ENCODE measurements at regions not wholly inside any gene's neighbourhood (a gene's known extent, or its start where the extent isn't known, plus 50 kb on each side); places are given as distances from the start of the nearest gene placed in this dataset.

DNA sequence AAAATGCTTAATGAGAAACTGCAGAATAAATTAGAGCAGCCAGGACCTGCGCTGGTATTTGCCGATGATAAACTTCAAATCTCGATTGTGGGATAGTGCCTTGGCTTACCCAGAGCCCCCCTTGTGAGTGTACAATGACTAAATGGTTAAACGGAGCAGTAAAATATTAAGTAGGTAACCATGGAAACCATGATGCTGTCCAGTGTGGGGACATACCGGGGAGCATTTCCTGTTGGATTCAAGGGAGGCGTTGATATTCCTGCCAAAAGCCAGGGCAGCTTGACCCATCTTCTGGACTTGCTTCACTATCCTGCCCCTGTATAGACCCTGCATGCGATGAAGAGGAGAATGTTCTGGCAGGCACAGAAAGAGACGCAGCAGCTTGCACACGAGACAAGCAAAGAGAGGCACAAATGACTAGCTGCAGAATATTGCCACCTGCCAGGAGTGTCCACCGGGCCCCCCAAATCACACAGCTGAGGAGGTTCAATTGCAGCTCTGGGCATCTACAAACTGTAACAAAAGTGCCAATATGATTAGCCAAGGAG, 255.3 kb upstream of the TSHZ3 start:
- H3K27ac Mint-ChIP-seq: no peak overlapping the region
- H3K36me3 Mint-ChIP-seq: no peaks in the 10 kb centered on the region
- H3K27me3 Mint-ChIP-seq: peaks cover 1% of the 10 kb centered on the region
- no peaks in the 10 kb centered on the region for H3K4me1 Mint-ChIP-seq
- H3K4me3 Mint-ChIP-seq: no peak overlapping the region
- no peaks in the 10 kb centered on the region for H3K9me3 Mint-ChIP-seq

DNA sequence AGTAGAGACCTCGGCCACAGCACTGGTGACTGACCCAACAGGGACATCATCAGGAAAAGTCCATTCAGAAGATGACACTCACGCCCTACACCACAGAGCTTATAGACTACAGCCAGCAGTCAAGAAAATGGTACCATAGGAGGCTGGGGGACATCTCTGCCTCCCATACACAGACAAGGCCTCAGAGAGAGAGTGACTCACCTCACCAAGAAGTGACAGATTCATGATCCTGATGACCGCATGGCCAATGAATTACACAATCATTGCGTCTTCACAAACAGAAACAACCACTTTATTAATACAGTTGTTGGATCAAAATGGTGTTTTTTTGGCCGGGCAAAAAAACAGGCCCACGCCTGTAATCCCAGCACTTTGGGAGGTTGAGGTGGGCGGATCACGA, 260.8 kb upstream of the TSHZ3 start:
- Mint-ChIP-seq H3K27ac (no peak overlapping the region), H3K9me3 (no peaks in the 10 kb centered on the region), H3K27me3 (peaks cover 1% of the 10 kb centered on the region), H3K4me1 (no peaks in the 10 kb centered on the region), H3K4me3 (no peak overlapping the region), H3K36me3 (no peaks in the 10 kb centered on the region)

DNA sequence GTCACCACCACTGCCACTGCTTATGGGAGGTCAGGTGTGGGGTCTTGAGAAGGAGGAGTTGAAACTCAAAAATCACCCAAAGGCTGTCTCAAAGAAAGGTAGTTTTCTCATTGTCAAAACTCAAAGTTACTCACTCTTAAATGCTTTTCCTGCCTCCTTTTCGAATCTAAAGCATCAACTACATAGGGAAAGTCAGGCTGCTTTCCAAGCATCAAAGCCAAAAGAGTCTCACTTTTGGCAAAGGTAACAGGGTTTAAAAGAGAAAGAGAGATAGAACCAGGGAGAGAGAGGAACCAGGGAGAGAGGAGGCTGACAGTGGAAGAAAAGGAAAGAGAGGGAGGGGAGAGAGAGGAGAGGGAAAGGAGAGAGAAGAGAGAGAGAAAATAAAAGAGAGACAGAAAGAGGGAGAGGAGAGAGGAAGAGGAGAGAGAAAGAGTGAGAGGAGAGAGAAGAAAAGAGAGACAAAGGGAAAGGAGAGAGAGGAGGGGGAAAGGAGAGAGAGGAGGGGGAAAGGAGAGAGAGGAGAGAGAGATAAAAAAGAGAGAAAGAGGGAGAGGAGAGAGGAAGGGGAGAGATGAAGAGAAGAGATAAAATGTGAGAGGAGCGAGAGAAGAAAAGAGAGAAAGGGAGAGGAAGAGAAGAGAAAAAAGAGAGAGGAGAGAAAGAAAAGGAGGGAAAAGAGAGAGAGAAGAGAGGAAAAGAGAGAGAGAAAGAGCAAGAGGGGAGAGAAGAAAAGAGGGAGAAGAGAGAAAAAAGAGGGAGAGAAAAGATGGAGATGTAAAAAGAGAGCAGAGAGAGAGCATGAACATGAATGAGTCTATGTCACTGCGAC, 262.0 kb upstream of the TSHZ3 start:
- Mint-ChIP-seq H3K4me3 (no peak overlapping the region), H3K27me3 (peaks cover 1% of the 10 kb centered on the region), H3K4me1 (no peaks in the 10 kb centered on the region), H3K9me3 (no peaks in the 10 kb centered on the region), H3K36me3 (no peaks in the 10 kb centered on the region), H3K27ac (no peak overlapping the region)

DNA sequence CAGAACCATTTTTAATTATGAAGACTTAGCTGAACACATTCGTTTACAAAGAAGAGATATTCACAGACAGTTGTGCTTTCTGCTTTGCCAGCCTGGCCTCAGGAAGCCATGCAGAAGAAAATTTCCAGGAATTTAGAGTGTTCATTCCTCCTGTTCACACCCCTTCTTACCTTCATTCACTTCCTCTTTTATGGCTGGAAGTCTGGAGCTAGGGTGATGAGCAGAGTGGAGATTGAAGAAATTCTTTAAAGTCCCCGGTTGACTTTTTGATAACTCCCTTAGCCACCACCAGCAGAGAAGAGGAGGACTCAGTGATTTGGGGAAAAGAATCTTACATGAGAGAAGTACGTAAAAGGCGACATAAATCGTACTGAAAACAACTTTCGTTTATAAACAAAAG, 263.6 kb upstream of the TSHZ3 start:
- H3K27me3 Mint-ChIP-seq: no peaks in the 10 kb centered on the region
- no peak overlapping the region for H3K4me3 Mint-ChIP-seq
- no peak overlapping the region for H3K27ac Mint-ChIP-seq
- no peaks in the 10 kb centered on the region for H3K36me3 Mint-ChIP-seq
- no peaks in the 10 kb centered on the region for H3K4me1 Mint-ChIP-seq
- H3K9me3 Mint-ChIP-seq: no peaks in the 10 kb centered on the region

DNA sequence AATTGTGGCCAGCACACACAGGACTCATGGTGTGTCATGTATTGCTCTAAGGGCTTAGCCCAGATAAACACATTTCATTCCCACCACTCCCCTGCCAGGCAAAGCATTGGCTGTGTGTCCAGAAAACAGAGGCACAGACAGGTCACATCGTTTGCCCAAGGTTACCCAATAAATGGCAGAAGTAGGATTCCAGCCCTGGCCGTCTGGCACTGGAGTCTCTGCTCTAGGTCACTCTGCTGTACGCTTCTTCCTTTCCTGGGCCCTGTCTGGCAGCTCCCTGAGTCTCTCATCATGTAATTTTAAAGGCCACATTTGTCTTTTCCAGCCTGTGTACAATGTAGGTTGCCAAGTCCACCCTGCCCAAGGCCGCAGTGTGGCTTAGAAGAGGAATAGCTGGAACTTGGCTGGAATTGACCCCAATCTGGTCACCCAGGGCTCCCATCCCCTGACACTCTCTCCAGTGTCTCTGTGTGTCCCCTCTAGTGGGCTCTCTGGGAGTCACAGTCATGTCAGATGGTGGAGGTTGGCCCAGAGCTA, 264.5 kb upstream of the TSHZ3 start:
- H3K4me3 Mint-ChIP-seq: no peak overlapping the region
- H3K27ac Mint-ChIP-seq: no peak overlapping the region

DNA sequence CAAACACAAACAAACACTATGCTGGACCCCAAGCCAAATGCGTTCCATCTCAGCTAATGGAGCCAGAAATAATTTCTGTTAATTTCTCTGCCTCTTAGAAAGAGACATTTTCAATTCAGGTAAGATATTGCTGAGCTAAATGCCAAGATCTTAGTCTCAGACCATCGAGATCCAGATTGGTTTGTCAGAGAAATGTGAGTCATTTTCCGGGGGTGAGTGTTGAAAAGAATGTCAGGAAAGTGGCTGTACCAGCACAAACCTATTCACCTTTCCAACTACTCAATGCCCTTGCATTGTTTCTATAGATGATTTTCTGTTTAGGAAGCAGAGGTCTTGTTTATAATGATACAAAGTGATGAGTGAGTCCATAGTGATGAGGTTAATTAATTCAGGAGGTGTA, 266.8 kb upstream of the TSHZ3 start:
- no peaks in the 10 kb centered on the region for H3K27me3 Mint-ChIP-seq

More for the DNA sequence above, 264.5 kb upstream of the TSHZ3 start:
- H3K36me3 Mint-ChIP-seq: no peaks in the 10 kb centered on the region
- H3K4me1 Mint-ChIP-seq: no peaks in the 10 kb centered on the region
- H3K9me3 Mint-ChIP-seq: no peaks in the 10 kb centered on the region
- no peaks in the 10 kb centered on the region for H3K27me3 Mint-ChIP-seq

DNA sequence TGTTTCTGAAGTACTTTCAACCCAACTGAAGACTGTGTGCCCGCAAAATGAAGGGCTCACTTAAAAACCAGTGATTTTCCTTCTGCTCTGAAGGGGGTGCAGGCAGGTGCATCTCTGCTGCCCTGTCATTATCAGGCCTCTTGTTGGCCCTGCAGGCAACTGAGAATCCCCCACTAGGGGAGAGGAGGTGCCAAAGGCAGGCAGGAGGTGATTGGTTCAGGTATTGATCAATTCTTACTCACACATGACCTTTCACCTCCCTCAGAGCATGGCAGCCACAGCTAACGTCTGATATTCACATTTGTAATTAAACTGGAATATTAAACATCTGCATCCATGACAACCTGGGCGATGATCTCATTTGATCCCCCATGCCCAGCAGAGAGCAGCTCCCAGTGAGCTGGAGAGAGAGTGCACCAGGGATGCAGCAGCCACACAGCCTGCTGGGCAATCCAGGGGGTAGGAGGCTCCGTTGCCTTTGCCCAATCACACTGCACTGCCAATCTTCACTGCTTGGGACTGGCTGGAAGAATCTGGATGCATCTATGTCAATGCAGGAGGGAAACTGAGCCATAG, 267.9 kb upstream of the TSHZ3 start:
- Mint-ChIP-seq H3K27me3 (no peaks in the 10 kb centered on the region), H3K4me3 (no peak overlapping the region), H3K36me3 (no peaks in the 10 kb centered on the region), H3K9me3 (peaks cover 5% of the 10 kb centered on the region), H3K4me1 (no peaks in the 10 kb centered on the region), H3K27ac (no peak overlapping the region)

More for the DNA sequence above, 266.8 kb upstream of the TSHZ3 start:
- Mint-ChIP-seq H3K36me3 (no peaks in the 10 kb centered on the region), H3K4me3 (no peak overlapping the region), H3K9me3 (no peaks in the 10 kb centered on the region), H3K4me1 (no peaks in the 10 kb centered on the region), H3K27ac (no peak overlapping the region)

DNA sequence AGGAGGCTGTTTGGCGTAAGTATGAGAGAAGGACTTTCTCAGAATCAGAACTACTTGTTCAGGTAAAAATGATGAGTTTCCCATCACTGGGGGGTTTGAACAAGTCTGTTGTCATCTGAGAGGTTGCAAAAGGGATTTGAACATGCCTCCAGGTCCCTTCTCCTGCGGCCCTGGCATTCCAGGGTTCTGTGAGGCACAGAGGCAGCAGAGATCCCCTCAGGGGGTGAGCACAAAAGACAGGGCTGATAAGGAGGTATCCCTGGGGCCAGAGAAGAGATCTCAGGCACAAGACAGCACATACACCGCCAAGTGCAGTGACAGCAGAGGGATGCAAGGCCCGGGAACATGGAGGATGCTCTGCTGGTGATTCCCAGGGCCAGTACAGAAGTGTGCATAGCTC, 275.8 kb upstream of the TSHZ3 start:
- peaks cover 7% of the 10 kb centered on the region for H3K9me3 Mint-ChIP-seq
- H3K27ac Mint-ChIP-seq: no peak overlapping the region
- peaks cover 2% of the 10 kb centered on the region for H3K27me3 Mint-ChIP-seq
- H3K4me3 Mint-ChIP-seq: no peak overlapping the region
- no peaks in the 10 kb centered on the region for H3K4me1 Mint-ChIP-seq
- H3K36me3 Mint-ChIP-seq: no peaks in the 10 kb centered on the region

DNA sequence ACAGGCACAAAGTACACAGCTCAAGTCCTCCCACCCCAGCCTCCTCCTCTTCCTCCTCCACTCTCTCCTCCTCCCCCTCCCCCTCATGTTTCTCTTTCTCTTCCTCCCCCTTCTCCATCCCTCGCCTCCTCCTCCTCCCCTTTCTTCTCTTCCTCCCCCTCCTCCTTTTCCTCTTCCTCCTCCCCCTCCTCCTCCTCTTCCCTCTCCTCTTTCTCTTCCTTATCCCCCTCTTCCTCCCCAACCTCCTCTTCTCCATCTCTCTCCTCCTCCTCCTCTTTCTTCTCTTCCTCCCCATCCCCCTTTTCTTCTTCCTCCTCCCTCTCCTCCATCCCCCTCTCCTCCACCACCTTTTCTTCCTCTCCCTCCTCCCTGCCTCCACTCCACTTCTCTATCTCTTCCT, 276.3 kb upstream of the TSHZ3 start:
- Mint-ChIP-seq H3K36me3 (no peaks in the 10 kb centered on the region), H3K9me3 (peaks cover 7% of the 10 kb centered on the region), H3K27me3 (peaks cover 2% of the 10 kb centered on the region), H3K4me1 (no peaks in the 10 kb centered on the region), H3K27ac (no peak overlapping the region), H3K4me3 (no peak overlapping the region)

DNA sequence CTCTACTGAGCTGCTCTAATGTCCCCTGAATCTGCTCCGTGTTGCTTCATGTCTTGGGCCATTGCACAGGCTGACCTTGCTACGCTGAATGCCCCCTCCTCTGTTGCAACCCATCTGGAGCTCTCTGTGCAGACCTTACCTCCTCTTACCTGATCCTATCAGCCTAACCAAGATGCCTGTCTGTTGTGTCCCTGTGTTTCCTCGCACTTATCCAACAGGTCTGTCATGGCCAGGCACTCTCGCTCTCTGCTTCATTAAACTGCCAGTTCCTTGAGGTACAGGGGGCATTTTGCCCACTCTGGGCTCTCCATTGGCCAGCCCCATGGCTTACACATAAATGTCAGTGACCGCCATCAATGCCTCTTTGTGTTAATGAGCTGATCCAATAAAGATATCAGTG, 277.7 kb upstream of the TSHZ3 start:
- H3K27me3 Mint-ChIP-seq: peaks cover 2% of the 10 kb centered on the region
- H3K4me1 Mint-ChIP-seq: no peaks in the 10 kb centered on the region
- H3K4me3 Mint-ChIP-seq: no peak overlapping the region
- H3K27ac Mint-ChIP-seq: no peak overlapping the region
- peaks cover 4% of the 10 kb centered on the region for H3K9me3 Mint-ChIP-seq
- no peaks in the 10 kb centered on the region for H3K36me3 Mint-ChIP-seq

DNA sequence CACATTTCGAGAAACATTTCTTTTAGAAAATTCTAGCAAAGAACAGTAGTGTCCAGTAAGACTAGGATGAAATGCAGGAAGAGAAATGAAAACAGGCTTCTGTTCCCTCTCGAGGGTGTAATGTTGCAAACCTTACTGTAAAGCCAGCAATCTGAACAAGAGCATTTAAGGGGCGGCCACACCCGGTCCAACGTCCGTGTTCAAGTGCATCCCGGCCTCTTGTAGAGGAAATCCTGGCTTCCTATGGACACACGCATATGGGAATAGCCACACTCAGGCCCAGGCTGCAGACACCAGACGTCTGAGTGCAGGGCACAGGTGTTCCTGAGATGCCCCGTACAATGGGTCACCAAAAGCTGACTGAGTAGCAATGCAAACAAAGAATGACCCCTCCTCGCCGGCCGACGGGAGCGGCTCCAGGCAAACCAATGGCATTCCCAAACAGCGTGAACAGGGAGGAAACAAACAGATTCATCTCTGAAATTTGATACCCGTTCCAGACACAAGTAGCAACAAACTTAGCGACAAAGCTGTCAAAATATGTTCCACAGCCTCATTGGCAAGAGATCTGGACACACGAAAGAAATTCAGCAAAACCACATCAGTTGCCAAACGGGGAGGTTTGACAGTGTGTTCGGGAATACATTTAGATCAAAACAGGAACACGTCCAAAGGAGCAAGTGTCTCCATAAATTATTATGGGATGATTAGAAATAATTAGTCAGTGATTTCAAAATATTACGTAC, 278.6 kb upstream of the TSHZ3 start:
- Mint-ChIP-seq H3K4me1 (no peaks in the 10 kb centered on the region), H3K9me3 (no peaks in the 10 kb centered on the region), H3K36me3 (no peaks in the 10 kb centered on the region), H3K27ac (no peak overlapping the region), H3K27me3 (peaks cover 2% of the 10 kb centered on the region), H3K4me3 (no peak overlapping the region)

DNA sequence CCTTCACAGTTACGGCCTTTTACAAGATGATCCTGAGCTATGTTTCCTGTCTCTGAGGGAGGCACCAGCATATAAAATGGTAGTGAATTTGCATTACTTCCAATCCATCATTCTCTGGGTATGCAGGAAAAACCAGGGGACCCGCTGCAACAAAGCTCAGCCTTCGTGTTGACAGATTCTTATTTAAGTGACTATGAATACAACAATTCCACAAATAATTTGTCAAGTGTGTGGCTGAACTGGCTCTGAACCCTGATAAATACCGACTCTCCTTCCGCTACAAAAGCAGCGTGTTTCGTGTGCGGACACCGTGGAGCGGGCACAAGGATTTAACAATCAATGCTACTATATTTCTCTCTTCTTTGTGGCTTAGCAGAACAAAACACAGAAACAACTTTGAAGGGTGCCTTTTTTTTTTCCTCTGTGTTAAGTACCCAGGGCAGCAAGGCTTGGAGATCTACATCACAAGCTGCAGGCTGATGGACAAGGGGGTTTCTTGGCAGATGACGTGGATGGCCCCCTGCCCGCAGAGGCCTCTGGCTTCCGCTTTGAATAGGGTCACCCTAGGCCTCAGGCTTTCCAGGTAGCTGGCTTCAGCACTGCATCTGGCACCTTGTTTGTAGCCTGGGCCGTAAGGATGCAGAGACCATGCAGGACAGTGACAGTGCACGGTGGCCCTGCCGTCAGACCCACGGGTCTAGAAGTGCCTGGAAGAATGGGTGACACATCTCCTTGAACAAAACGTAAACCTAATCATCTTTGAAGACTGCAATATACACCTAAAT, 280.5 kb upstream of the TSHZ3 start:
- no peaks in the 10 kb centered on the region for H3K9me3 Mint-ChIP-seq
- H3K27ac Mint-ChIP-seq: no peak overlapping the region
- no peaks in the 10 kb centered on the region for H3K36me3 Mint-ChIP-seq
- H3K27me3 Mint-ChIP-seq: peaks cover 2% of the 10 kb centered on the region
- H3K4me1 Mint-ChIP-seq: no peaks in the 10 kb centered on the region
- no peak overlapping the region for H3K4me3 Mint-ChIP-seq

DNA sequence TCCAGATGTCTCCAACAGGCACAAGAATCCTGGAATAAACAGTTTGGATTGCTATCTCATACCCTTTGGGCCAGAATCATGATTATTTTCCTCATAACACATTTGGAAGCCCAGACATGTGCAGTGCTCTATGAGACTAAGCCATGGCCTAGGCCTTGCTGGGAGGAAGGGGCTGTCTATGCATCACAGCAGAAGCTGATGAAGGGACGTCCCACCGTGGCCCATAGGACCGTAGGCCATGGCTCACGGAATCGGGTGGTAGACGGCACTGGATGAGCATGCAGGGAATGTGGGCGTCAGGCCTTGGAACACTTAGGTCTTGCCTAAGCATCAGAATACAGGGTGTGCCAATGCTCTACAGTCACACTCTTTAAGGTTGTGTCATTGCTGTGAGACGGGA, 283.8 kb upstream of the TSHZ3 start:
- Mint-ChIP-seq H3K27ac (no peak overlapping the region), H3K4me1 (no peaks in the 10 kb centered on the region), H3K9me3 (no peaks in the 10 kb centered on the region), H3K4me3 (no peak overlapping the region), H3K36me3 (no peaks in the 10 kb centered on the region), H3K27me3 (peaks cover 2% of the 10 kb centered on the region)

DNA sequence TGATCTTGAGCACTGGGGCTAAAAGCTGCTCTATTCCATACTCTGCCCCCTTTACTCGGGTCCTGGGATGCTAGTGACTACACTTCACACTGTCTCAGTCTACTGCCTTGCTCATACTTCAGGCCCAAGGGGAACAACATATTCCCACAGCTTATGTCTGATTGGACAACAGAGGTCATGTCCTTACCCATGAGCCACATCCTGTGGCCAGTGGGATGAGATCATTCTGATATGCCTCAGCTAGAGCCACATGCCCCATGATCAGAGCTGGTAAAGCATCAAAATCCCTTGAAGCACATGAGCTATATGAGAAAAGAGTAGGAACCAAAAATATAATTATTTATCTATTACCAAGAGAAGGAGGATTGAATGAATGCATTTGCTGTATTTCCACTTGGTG, 290.1 kb upstream of the TSHZ3 start:
- H3K36me3 Mint-ChIP-seq: no peaks in the 10 kb centered on the region
- H3K4me1 Mint-ChIP-seq: no peaks in the 10 kb centered on the region
- H3K4me3 Mint-ChIP-seq: no peak overlapping the region
- H3K27ac Mint-ChIP-seq: no peak overlapping the region
- H3K27me3 Mint-ChIP-seq: peaks cover 16% of the 10 kb centered on the region
- no peaks in the 10 kb centered on the region for H3K9me3 Mint-ChIP-seq

DNA sequence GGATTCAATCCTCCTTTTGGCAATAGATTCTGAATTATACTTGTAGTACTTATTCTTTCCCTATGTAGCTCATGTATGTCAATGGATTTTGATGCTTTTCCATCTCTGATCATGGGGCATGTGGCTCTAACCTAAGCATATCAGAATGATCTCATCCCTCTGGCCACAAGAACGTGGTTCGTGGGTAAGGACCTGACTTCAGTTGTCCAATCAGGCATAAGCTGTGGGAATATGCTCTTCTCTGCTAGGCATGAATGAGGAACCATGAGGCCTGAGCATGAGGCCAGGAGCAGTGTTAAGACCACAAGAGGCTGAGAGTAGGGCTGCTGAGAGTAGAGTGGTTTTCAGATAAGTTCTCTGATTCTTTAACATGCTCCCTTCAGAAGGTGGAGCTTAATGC, 292.4 kb upstream of the TSHZ3 start:
- H3K4me3 Mint-ChIP-seq: no peak overlapping the region
- H3K9me3 Mint-ChIP-seq: peaks cover 12% of the 10 kb centered on the region
- H3K27me3 Mint-ChIP-seq: peaks cover 15% of the 10 kb centered on the region
- H3K27ac Mint-ChIP-seq: no peak overlapping the region
- peaks cover 2% of the 10 kb centered on the region for H3K36me3 Mint-ChIP-seq
- H3K4me1 Mint-ChIP-seq: no peaks in the 10 kb centered on the region
